Stimulated activated CD8-positive, alpha-beta memory T cell treated with anti-CD3 and anti-CD28 coated beads, Interleukin-7, amount 100 ng/mL, for 1 hour (primary cell): ENCODE measurements at regions not wholly inside any gene's neighbourhood (a gene's known extent, or its start where the extent isn't known, plus 50 kb on each side); places are given as distances from the start of the nearest gene placed in this dataset.
"Not testable (repeated sequence)": the region's sequence is repeated elsewhere in the genome, so short reads cannot be mapped to it uniquely, and the experiment has no call there.

Source experiments
- DNase-seq, 2 donors: peaks; one replicate each; pipeline ENCODE4 v3.0.0-alpha.2; 2020; ENCODE audit warnings: low read depth in 2 of 2

DNA sequence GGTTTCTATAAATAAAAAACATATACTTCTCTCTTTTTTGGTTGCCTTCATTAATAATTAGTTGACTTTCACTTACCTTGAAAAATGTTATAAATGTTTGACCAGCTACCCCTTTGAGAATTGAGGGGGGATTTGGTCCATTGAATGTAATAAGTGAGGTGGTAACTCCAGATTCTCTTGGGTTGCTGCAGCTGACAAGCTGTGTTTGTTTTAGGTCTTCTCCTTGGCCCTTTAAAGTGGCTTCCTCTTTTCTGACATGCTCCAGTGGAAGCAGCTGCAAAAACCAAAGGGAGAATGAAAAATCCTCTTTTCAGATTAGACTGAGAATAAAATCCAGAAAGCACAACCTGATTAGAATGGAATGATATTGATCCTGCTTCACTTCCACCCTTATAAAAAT, 410.5 kb downstream of the TMEM38B start:
- no peak for DNase-seq

DNA sequence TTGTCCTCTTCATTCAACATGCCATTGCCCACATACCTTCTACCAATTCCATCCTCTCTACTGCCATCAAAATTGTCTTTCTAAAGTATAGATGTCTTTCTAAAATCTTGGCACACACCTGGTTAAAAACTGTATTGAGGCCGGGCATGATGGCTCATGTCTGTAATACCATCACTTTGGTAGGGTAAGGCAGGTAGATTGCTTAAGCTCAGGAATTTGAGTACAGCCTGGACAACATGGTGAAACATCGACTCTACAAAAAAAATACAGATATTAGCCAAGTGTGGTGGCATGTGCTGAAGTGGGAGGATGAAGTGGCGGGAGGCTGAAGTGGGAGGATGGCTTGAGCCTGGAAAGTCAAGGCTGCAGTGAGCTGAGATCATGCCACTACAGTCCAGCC, 412.1 kb downstream of the TMEM38B start:
- DNase-seq: no peak

DNA sequence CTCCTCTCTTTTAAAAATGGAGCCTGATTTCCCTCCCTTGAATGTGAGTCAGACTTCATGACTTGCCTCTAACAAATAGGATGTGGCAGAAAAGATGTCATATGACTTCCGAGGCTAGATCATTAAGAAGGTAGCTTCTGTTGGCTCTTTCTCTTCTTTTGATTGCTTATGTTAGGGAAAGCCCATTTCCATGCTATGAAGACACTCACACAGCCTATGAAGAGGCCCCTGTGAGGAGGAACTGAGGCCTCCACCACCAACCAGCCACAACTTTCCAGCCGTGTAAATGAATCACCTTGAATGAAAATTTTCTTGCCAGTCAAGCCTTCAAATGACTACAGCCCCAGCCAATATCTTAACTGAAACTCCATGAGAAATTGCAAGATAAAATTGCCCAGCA, 413.4 kb downstream of the TMEM38B start:
- no peak for DNase-seq

DNA sequence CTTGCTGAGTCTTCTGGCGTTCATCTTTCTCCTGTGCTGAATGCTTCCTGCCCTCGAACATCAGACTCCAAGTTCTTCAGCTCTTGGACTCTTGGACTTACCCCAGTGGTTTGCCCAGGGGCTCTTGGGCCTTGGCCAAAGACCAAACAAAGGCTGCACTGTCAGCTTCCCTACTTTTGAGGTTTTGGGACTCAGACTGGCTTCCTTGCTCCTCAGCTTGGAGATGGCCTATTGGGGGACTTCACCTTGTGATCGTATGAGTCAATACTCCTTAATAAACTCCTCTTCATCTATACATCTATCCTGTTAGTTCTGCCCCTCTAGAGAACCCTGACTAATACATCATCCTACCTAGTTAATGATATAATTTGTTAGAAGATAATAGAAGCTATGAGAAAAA, 415.4 kb downstream of the TMEM38B start:
- not testable (repeated sequence) for DNase-seq

DNA sequence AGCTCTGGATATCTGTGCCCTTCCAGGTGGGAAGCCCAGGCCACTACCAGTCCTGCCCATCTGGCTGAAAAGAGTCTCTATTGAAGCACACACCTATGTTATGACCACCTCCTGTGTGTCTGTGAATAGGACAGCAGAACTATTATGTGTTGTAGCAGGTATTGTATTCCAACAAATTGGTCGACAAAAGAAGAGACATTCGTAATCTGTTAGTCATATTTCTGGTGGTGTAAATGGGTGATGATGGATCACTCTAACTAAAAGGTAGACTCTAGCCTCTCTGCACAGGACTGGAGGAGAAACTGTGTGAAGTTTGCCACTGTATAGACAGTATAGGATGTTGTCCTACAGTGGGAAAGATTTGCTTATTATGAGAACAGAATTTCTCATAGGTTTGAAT, 416.1 kb downstream of the TMEM38B start:
- DNase-seq: no peak

DNA sequence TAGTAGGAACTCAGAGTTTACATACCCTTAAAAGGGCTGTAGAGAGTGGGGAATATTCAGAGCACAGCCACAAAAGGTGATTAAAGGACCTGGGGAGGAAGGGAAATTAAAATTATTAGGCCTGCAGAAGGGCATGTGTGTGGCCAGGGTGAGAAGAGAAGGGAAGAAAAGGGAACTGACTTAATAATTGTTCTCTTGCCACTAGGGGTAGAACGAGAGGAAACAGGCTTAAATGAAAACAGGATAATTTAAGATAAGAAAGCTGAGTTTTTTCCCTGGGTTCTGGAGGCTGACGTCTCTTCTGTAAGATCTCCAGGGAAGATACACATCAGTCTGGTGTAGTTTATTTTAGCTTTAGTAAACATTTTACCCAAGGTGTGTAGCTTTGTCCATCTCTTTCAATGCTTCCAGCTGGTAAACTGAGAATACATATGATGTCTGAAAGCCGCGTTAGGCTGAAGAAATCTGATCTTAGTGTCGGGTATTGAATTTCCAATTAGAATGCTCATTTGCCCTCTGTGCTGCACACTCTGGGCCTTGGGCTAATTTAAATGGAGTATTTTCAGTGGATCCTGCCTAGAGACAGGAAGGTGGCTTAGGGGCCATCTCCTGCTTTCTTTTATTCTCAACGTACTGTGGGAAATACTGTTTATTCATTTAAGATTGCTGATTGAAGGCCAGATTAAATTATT, 416.8 kb downstream of the TMEM38B start:
- no peak for DNase-seq

DNA sequence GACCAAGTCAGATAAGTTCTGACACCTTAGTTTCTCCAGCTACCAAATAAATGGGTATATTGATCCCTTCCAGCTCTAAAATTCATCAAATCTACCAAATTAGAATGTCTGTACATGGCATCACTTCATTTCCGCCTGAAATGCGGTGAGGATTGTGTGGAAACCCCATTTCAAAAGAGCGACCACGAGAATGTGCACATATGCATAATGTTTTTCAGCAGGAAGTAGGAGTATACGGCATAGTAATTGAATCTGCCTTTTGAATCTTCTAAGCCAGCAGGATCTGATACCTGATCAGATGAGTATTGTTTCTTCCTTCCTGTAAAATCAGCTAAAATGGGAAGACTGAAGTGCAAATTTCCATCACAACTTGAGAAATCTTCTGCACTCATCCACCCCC, 418.6 kb downstream of the TMEM38B start:
- no peak for DNase-seq

DNA sequence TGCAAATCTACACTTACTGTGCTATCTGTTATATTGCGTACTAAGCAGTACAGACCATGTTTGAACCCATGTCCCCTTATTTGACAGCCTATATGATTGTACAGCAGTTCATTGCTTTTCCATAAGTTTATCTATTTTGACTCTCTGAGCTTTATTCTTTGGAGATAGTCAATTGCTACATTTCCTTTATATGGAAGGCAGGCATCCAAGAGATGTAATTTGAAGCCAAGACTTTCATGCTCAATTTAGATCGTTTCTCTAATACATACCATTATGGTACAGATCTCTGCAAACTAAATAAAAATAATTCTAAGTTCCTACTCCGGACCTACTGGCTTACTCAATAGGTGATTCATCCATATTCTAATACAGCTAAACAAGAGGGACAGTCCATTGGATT, 424.8 kb downstream of the TMEM38B start:
- DNase-seq: no peak

DNA sequence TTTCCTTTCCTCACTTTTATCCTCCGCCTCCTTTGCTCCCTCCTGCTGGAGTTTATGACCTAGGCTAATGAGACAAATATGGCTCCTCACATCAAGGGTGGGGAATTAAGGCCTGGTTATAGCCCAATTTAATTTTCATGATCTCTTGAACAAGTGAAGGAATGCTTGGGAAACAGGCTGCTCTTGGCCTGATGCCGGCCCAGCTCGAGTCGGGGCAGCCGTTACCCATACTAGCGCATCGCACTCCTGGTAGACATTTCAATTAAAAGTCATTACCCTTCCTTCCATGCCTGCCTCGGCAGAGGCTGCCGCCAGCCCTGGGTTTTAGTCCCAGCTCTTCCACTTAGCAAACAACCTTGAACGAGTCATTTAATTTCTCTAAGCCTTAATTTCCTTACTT, 425.7 kb downstream of the TMEM38B start:
- DNase-seq: no peak

DNA sequence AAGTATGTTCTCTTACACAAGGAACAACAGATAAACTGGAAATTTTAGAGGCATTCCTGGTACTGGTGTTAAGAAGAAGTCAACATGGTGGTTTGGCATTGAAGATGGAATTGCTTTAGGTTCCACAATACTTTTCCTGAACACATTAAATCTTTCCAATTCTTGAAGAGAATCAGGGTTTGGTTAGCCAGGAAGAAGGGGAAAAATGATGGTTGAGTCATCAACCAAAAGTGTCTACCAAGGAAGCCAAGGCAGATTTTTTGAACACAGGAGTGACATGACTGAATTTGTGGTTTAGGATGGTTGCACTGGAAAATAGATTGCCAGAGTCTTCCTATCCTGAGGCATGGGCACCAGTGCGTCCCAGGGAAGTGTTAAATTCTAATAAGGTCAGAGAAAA, 433.4 kb downstream of the TMEM38B start:
- no peak for DNase-seq

DNA sequence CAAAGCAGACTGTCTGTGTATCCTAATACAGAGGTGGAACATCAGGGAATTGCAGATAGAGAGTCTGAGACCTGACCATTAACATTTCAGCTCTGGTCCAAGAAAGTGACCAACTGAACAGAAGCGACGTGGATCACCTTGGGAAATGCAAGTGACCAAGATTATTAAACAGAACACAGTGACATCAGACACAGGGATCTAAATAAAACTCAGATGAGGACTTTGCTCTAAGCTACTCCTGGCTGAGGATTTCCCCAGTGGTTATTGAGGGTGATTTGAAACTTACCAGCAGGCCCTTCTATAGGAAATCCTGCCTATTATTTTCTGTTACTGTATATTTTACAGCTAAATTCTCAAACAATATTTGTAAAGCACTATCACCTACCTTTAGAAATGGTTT, 436.0 kb downstream of the TMEM38B start:
- no peak for DNase-seq

DNA sequence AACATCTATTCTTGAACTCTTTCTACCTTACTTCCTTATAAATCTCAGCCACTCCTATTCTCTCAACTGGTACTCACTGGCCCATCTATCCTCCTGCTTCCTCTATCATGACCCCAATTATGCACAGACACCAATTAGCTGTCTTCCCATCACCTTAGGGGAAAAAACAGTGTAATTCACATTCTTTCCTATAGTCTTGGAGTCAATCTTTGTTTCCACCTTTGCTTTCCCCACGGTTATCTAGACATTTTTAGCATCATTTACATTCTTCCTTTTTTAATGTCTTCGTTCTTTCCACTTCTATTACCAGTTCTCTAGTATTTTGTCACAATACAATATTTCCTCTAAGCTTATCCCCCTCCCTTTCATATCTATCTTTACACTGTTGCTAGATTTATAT, 449.4 kb downstream of the TMEM38B start:
- no peak for DNase-seq

DNA sequence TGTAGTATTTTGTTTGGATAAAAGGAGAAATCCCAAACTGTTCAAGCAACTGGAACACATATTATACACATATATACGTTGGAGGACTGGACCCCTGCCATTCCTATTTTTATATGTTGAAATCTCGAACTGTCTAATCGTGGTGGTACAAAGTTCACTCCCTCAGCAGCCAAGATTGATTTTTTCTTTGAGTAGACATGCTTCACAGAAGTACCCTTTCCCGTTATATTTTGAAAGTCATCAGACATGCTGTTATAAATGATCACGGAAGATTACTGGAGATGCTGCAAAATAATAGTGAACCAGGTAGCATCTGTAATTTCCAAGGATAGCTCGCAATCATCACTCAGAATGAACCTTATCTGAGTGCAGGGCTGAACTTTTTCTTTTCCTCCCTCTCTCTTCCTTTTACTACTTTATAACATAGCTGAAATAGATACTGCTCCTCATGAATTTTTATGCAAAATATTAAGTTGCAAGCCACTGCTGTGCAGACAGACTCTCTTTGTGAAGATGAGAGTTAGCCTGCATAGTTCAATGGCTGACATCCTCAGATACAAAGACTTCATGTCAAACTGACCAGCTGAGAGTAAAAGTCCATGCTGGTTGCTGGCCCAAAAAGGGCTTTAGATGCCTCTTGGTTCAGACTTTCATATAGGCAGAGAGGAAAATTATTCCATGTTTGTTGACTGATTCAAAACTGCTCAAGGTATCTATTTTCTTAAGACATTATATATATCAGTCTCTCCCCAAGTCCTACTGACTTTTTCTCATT, 451.9 kb downstream of the TMEM38B start:
- DNase-seq: no peak

DNA sequence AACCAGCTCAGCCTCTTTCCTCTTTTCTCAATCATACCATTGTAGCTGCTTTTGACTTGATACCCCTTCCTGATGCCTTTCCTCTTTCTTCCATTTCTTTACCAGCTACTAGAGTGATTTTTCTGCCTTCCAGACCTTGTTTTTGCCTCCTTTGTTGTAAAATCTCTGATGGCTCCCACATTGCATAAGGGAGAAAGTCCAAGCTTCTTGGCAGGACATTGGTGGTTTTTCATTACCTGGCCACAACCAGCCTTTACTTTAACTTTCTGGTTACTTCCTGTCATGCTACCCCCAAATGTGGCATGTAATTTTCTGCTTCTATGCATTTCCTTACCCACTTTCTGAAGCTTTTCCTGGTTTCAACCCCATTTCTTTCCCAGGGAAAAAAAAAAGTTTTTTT, 452.5 kb downstream of the TMEM38B start:
- DNase-seq: no peak

DNA sequence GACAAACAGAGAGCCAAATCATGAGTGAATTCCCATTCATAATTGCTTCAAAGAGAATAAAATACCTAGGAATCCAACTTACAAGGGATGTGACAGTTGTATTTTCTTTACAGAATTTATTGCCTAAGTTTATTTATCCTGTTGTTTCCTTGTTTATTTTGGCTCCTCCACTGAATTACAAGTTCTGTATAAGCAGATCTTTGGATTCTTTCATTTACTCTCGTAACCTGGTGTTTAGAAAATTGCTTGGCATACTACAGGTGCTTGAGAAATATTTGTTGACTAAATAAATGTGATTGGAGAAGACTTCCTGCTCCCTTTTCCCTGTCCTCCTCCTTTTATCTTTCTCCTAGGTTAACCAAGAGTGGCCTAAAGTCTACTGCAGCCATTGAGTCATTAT, 455.6 kb downstream of the TMEM38B start:
- no peak for DNase-seq

DNA sequence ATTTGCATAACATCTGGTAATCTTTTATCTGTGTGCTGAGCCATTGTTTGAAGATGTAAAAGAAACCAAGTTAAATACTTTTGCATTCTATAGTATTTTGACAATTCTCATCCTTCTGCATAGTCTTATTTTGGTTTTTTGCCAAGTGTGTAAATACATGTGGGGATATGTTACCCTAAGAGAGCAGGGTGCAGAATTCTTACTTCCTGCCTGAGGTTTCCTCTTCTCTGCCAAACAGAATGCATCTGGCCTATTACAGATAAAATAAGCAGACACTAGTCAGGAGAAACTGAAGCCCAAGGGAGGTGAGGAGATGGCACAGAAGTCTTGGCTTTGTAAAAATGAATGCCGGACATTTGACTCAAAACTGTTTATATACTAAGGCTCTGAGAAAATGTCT, 462.1 kb downstream of the TMEM38B start:
- DNase-seq: no peak

DNA sequence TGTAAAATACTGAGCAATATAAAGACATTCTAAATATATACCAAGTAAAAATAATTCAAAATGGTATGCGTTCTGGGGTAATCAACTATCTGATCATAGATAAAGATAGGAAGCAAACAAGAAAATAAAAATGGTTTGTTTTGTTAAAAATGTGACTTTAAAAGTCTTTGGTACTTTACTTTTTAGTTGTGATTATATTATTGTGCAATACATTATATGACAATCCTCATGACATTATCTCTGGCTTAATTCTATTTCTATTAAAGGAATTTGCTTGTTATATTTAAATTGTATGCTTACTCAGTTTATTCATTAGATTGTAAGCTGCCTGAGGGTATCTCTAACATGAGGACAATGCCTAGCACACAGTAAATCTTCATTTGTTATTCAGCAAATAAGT, 477.9 kb downstream of the TMEM38B start:
- no peak for DNase-seq

DNA sequence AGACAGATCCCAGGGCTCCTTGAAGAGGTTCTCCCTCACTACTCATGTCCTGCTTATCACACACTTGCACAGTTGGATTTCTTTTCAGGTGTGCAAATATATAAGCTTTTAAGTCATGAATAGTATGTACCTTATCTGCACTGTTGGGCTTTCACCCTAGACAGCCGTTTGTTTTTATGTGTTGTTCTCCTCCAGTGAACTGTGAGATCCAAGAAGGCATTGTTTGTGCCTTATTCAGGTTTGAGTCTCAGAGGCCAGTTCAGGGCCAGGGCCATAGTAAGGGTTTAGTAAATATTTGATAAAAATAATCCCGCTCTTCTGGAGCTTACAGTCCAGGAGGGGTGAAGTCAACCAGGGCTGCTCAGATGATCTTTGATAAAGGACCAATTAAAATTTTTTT, 480.0 kb downstream of the TMEM38B start:
- DNase-seq: no peak

DNA sequence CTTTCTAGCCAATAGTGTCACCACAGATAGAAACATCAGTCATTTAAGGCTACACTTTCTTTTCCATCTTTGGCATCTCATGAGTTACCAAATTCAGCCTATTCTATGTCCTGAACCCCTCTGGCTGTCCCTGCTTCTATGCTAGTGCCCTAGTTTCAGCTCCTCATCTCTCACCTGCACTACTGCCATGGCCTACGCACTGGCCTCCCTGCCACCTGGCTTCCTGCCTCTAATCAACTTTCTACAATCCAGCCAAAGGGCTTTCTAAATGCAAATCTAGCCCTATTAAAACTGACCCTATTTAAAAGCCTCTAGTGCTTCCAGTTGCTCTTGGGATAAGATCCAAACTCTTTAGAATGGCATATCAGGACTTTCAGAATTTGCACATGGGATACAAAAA, 482.9 kb downstream of the TMEM38B start:
- DNase-seq: no peak

DNA sequence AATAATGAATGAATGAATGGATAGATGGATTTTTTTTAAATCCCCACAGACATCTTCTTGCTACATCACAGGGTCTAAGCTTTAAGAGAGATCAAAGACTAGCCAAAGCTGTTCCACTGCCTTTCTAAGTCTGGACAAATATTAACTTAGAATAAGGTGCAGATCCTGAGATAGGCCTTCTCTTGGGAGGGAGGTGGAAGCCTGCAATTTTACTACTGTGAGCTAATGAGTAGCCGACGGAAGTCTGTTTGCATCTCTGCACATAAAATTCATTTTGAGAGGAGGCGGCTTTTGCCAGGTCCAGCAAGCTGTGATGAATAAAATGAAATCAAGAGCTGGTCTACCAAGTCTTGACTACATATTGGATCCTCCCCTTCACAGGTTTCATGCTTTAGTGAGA, 484.9 kb downstream of the TMEM38B start:
- DNase-seq: no peak

DNA sequence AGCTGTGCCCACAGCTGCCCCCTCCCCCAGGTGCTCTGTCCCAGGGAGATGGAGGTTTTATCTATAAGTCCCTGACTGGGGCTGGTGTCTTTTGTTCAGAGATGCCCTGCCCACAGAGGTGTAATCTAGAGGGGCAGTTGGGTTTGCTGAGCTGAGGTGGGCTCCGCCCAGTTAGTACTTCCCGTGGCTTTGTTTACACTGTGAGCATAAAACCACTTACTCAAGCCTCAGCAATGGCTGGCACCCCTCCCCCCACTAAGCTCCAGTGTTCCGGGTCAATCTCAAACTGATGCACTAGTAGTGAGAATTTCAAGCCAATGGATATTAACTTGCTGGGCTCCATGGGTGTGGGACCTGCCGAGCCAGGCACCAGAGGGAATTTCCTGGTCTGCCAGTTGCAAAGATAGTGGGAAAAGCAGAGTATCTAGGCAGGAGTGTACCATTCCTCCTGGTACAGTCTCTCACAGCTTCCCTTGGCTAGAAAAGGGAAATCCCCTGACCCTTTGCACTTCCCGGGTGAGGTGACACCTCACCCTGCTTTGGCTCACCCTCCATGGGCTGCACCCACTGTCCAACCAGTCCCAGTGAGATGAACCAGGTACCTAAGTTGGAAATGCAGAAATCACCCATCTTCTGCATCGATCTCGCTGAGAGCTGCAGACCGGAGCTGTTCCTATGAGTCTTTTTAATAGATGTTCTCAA, 509.6 kb downstream of the TMEM38B start:
- DNase-seq: not testable (repeated sequence)

DNA sequence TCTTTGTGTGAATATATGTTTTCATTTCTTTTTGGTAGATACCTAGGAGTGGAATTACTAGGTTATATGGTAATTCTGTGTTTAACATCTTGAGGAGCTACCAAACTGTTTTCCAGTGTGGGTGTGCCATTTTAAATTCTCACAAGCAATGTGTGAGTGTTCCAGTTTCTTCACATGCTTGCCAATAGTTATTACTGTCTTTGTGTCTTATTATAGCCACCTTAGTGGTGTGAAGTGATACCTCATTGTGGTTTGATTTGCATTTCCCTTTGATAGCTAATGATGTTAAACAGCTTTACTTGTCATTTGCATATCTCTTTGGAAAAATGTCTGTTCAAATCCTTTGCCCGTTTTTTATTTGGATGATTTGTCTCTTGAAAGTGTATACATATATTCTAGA, 513.0 kb downstream of the TMEM38B start:
- DNase-seq: no peak

DNA sequence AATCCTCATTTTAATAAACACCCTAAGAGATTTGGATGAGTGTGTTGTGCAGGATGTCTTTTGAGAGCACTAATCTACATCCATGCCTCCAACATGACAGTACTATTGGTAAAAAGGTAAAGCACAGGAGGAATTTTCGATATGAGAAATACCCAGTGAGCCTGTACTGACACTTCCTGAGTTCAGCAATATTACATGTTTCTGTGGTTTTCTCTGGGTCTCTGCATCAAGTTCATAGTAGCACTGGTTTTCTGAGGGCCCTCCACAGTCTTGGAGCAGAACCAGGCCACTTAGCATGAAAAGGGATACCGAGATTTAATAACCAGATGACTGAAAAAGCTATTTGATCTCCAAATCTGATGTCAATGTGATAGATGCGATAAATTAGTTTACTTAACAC, 524.1 kb downstream of the TMEM38B start:
- DNase-seq: no peak
